ENCODE measurements at regions not wholly inside any gene's neighbourhood (a gene's known extent, or its start where the extent isn't known, plus 50 kb on each side); places are given as distances from the start of the nearest gene placed in this dataset.
"Not testable (repeated sequence)": the region's sequence is repeated elsewhere in the genome, so short reads cannot be mapped to it uniquely, and the experiment has no call there.

- no peak for DNase-seq (ENCODE audit: low read depth in 2 of 2, low spot score in 1 of 2)
These were observed 1709.0 kb upstream of the WWC1 start for GRCh38 chr5:166582416-166582815.

GRCh38 chr5:166594567-166594966, 1696.9 kb upstream of the WWC1 start:
- DNase-seq (ENCODE audit: low read depth in 2 of 2, low spot score in 1 of 2), result no peak

DNA sequence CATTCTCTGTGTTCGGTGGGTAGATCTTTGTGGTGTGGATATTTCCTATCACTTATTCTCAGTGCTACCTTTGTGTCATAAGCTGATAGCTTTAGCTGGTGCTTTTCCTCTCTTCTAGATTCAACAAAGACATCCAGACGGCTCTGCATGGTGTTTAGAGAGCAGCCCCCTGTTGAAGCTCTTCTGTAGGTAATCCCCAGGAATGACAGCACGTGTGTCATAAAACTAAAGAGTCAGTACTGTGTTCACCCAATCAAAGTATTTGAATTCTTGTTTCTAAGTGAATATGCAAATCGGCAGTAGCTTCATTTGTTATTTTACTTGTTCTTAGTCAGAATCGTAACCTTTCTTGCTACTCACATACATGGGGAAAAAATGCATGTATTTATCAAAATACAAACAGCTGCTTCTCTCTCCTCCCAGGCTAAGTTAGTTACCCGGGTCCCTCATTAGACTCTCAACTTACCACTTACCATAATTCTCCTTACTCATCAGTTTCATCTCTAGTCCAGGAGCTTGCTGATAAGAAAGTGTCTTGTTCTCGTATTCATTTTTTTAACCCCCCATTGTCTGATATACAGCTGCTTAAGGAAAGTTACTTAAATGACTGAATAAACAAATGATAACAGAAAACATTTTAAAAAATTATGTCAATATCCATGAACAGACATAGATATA, 1696.0 kb upstream of the WWC1 start:
- no peak for DNase-seq (ENCODE audit: low read depth in 2 of 2, low spot score in 1 of 2)

DNA sequence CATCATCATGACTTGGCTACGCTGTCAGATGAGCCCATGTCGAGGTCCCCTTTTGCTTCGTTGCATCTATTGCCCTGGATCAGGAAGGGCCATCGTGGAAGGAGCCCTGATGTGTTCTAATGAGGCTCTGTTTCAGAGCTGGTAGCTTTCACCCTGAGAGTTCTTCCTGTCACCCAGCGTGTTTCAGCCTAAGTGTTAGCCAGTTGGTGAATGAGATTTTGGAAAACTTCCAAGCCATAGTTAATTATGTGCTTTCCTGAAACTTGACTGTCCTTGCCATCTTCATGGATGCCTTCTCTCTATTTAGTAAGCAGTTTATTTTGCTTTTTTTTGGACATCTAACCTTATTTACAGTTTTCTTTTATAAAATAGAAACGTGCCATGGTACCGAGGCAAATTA, 1695.4 kb upstream of the WWC1 start:
- no peak for DNase-seq (ENCODE audit: low read depth in 2 of 2, low spot score in 1 of 2)

DNA sequence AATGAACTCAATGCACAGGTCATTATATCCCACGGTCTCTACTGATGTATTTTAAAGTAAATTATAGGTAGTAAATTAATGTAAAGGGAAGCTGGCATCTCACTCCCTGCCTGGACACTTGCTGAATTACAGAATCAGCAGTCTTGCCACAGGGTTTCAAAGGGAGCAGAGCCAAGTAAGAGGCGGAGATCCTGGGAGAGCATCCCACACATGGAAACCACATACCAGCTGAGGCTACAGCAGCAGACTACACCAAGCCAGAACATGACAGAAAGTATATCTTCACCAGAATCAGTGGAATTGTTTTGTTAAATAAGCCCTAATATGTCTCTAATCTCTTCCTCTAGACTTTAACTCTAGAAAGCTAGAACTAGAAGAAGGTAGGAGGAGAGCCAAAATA, 1689.2 kb upstream of the WWC1 start:
- no peak for DNase-seq (ENCODE audit: low read depth in 2 of 2, low spot score in 1 of 2)

DNA sequence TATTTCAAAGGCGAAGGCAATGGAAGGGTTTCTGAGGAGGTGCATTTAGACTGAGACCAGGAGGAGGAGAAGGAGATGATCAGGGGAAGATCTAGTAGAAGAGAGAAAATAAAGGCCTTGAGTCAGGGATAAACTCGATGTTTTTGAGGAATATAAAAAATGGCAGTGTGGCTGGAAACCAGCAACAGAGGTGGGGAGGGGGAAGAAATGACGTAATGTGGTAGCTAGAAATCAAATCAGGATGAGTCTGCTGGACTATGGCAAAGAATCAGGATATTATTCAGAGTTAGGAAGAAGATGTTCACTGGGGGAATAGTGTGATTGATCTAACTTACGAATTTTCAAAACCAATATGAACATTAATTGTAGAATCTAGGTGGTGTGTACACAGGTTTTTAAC, 1673.9 kb upstream of the WWC1 start:
- DNase-seq (ENCODE audit: low read depth in 2 of 2, low spot score in 1 of 2), result no peak

DNA sequence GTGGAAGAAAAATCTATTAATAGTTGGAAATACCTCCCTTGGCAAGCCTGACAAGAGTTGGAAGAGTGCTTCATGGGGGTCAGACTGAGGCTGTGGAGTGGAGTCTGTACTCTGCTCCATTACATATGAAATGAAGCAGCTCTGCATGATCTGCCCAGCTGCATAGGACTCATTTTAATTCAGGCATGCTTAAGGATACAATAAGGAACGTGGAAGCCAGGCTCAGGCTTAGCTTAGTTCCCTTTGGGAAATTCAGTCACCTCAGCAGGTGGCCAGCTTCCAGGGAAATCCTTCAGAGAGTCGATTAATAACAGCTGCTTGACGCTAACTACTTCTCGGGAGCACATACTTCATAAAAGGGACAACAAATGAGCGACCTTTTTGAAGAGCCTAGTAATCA, 1672.9 kb upstream of the WWC1 start:
- DNase-seq (ENCODE audit: low read depth in 2 of 2, low spot score in 1 of 2), result no peak

DNA sequence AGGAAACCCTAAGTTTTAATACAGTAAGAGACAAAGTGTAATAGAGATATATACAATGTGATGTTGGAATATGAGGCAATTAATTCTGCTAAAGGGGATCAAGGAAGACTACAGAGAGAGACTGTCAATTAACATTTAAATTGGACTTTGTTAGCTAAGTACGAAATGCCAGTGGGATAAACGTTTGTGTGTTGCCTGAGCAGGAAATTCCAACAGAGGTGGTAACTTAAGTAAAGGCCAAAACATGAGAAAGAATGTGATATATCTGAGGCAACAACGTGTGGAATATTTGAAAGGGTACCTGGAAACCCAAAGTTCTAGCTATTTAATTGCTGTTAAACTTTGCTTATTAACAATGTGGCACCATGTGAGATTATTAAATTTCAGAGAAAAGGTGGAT, 1666.9 kb upstream of the WWC1 start:
- DNase-seq (ENCODE audit: low read depth in 2 of 2, low spot score in 1 of 2), result no peak

- DNase-seq (ENCODE audit: low read depth in 2 of 2, low spot score in 1 of 2), result no peak
These were observed 1666.1 kb upstream of the WWC1 start for GRCh38 chr5:166625210-166625865.

DNA sequence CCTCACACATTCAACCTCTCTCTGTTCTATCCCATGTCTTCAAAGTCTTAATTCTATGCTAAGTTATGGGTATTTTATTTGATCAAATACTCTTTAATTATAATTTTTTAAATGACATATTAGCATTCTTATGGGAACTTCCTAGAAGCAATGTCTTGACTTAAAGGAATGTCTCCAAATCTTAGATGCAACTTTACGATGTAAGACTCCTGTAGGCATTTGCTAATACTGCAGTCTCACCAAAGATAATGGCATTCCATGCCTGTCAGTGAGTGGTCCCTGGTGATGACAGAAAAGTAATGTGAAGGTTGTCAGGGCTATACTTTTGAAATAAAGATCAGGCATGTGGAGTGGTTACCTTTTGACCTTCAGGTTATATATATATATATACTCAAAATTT, 1654.2 kb upstream of the WWC1 start:
- no peak for DNase-seq (ENCODE audit: low read depth in 2 of 2, low spot score in 1 of 2)

GRCh38 chr5:166639151-166639550, 1652.3 kb upstream of the WWC1 start:
- no peak for DNase-seq (ENCODE audit: low read depth in 2 of 2, low spot score in 1 of 2)

GRCh38 chr5:166640136-166640535, 1651.3 kb upstream of the WWC1 start:
- DNase-seq (ENCODE audit: low read depth in 2 of 2, low spot score in 1 of 2), result not testable (repeated sequence)

- DNase-seq (ENCODE audit: low read depth in 2 of 2, low spot score in 1 of 2), result no peak
These were observed 1642.7 kb upstream of the WWC1 start for GRCh38 chr5:166648736-166649135.

DNA sequence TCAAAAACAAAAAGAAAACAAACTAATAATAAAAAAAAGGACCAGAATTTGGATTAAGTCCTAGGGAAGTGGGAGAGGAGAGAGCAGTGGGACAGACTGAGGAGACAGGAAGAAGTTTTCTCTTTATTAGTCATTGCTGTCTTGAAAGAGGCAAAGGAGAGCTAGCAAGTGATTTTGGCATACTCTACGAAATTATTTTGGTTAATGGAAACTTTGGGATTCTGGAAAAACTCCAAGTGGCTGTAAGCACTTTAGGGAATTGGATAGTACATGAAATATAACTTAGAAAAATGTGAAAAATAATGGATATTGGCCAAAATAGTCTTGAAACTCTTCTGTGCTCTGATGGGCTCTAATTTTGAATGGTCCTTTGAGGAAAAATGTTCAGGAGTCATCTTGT, 1641.8 kb upstream of the WWC1 start:
- DNase-seq (ENCODE audit: low read depth in 2 of 2, low spot score in 1 of 2), result no peak

- no peak for DNase-seq (ENCODE audit: low read depth in 2 of 2, low spot score in 1 of 2)
These were observed 1640.2 kb upstream of the WWC1 start for GRCh38 chr5:166651234-166651633.

- no peak for DNase-seq (ENCODE audit: low read depth in 2 of 2, low spot score in 1 of 2)
These were observed 1619.6 kb upstream of the WWC1 start for GRCh38 chr5:166671811-166672210.

DNA sequence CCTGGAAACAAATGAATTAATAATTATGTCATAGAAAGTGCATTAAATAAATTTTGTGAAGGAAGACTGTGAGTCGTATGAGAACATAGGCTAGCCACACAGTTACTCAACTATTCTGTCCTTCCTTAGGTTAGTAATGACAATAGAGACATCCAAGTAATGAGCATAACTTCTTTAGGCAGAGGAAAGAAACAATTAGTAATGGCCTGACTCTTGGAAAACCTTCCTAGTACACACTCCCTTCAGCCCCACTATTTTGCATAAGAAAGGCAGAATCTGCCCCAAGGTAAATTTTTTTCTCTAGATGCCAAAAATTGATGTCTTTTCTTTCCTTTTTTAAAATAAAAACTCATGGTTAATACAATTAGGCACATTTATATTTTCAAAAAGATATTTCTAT, 1619.0 kb upstream of the WWC1 start:
- DNase-seq (ENCODE audit: low read depth in 2 of 2, low spot score in 1 of 2), result no peak

- DNase-seq (ENCODE audit: low read depth in 2 of 2, low spot score in 1 of 2), result no peak
These were observed 1613.6 kb upstream of the WWC1 start for GRCh38 chr5:166677891-166678290.

DNA sequence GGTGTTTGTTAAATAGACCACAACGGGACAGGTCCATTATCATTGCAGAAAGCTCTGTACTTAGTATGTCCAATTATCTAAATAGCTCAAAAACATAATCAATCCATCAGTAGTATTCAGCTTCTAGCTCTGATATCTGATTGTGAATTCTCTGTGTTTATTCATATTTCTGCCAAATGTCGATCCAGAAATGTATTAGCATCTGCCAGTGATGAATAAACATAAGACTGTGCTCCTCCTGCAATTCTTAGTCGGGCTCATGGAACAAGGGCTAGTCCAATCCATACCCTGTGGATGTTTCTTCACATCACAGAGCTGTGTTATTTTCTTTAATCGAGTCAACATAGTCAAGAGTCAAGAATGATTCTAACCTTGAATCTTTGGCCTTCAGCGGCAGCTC, 1612.1 kb upstream of the WWC1 start:
- no peak for DNase-seq (ENCODE audit: low read depth in 2 of 2, low spot score in 1 of 2)

DNA sequence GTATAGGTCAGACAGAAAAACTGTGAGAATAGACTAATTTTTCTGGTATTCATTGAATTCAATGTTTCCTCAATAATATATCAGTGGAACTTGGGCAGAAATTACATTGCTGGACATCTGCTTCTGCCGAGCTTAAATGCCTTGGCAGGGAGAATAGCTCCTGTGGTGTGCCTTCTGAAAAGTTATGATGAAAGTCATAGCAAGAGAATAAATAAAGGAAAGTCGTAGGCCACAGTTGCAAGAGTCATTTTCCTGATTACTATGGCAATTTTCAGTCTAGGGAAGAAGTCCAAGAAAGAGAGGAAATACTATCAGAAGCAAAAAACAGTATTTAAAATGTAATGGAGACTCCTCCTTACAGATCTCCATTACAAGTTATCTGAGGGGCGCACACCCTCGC, 1596.1 kb upstream of the WWC1 start:
- DNase-seq (ENCODE audit: low read depth in 2 of 2, low spot score in 1 of 2), result no peak

GRCh38 chr5:166708291-166708690, 1583.2 kb upstream of the WWC1 start:
- no peak for DNase-seq (ENCODE audit: low read depth in 2 of 2, low spot score in 1 of 2)

- DNase-seq (ENCODE audit: low read depth in 2 of 2, low spot score in 1 of 2), result no peak
These were observed 1581.8 kb upstream of the WWC1 start for GRCh38 chr5:166709691-166710090.

- no peak for DNase-seq (ENCODE audit: low read depth in 2 of 2, low spot score in 1 of 2)
These were observed 1581.2 kb upstream of the WWC1 start for GRCh38 chr5:166710271-166710670.

All from stimulated activated CD8-positive, alpha-beta memory T cell treated with anti-CD3 and anti-CD28 coated beads, Interleukin-4, amount 100 ng/mL, for 1 hour (primary cell).